Choroid plexus epithelial cell (primary cell): ENCODE measurements at regions not wholly inside any gene's neighbourhood (a gene's known extent, or its start where the extent isn't known, plus 50 kb on each side); places are given as distances from the start of the nearest gene placed in this dataset.

Experiments used
- DNase-seq: peaks from one replicate; pipeline ENCODE4 v3.0.0-alpha.2; 2010; ENCODE audit warnings: low read depth
- H3K4me3 ChIP-seq: 2 replicates; pipeline ENCODE4 v1.5.1; 2011; ENCODE audit warnings: low read depth, mild to moderate bottlenecking, control low read depth, low read length, moderate library complexity
- TF ChIP-seq, protein P1 (sequence below): conservative IDR thresholded peaks from 2 replicates; pipeline ENCODE4 v1.5.1; 2011; ENCODE audit warnings: low read depth, mild to moderate bottlenecking, control low read depth, inconsistent platforms, low read length, moderate library complexity

DNA sequence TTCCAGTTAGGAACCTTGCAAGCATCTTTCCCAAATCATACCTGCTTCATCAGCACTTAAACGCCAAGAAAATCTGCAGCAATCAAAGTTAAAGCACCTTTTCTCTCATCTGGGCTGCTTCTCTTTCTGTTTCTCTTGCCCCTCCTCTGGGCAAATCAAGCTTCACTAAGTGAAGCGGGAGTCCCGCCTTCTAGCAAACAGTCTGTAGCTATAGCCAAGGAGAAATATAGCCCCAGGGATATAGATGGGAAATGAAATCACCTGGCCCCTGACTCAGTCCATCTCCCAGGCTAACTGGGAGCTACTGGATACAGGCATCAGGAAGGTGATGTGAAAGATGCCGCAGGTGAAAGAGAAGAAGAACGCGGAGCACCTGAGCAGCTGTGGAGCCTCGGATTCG, 481.9 kb downstream of the C6orf118 start:
- no peak overlapping the region for H3K4me3 ChIP-seq
- DNase-seq: no peak
- TF ChIP-seq, protein P1, sequence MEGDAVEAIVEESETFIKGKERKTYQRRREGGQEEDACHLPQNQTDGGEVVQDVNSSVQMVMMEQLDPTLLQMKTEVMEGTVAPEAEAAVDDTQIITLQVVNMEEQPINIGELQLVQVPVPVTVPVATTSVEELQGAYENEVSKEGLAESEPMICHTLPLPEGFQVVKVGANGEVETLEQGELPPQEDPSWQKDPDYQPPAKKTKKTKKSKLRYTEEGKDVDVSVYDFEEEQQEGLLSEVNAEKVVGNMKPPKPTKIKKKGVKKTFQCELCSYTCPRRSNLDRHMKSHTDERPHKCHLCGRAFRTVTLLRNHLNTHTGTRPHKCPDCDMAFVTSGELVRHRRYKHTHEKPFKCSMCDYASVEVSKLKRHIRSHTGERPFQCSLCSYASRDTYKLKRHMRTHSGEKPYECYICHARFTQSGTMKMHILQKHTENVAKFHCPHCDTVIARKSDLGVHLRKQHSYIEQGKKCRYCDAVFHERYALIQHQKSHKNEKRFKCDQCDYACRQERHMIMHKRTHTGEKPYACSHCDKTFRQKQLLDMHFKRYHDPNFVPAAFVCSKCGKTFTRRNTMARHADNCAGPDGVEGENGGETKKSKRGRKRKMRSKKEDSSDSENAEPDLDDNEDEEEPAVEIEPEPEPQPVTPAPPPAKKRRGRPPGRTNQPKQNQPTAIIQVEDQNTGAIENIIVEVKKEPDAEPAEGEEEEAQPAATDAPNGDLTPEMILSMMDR: no peak

DNA sequence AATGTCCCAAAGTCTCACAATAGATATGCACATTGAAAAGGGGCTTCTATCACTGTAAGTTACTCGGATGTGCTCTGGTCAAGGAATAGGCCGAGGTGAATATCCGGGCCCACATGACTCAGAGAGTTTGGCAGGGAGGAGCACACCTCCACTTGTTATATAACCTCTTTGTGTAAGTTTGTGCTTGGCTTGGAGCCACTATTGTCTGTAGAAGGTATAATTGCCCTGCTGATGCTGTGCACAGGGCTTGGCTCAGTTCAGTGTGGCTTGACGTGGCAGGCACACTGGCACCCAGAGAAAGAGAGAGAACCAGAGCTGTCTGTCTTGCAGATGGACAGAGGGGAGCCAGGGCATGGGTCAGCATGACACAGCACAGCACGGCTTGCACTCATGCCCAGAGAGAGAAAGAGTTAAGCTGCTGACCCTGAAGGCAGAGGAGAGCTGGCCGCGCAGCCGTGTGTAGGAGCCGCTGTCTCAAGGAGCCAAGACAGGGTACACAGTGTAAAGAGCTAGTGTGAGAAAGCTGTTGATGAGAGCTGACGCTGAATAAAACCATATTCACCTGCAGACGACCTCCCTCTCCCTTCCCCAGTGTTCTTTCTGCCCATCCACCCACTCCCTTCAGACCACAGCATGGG, 482.5 kb downstream of the C6orf118 start:
- TF ChIP-seq, protein P1: no peak

DNA sequence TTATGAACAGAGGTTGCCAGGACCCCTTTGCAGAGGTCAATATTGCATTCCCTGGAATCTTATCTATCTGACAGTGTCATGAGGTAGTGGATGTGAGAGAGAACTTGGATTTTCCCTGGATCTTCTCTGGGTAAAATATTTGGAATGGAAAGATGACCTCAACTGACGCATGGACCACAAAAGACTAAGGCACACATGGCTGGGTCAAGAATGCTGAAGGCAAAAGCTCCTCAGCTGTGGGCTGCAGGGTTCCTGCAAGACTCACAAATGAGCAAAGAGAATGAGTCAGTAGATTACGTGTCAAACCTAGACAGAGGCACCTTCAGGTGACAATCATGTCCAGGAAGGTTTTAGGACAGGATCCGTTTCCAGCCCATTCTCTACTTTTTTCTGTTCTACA, 484.0 kb downstream of the C6orf118 start:
- TF ChIP-seq, protein P1: no peak
- no peak for DNase-seq
- H3K4me3 ChIP-seq: no peak overlapping the region

More for the DNA sequence above, 482.5 kb downstream of the C6orf118 start:
- DNase-seq: no peak
- no peak overlapping the region for H3K4me3 ChIP-seq

DNA sequence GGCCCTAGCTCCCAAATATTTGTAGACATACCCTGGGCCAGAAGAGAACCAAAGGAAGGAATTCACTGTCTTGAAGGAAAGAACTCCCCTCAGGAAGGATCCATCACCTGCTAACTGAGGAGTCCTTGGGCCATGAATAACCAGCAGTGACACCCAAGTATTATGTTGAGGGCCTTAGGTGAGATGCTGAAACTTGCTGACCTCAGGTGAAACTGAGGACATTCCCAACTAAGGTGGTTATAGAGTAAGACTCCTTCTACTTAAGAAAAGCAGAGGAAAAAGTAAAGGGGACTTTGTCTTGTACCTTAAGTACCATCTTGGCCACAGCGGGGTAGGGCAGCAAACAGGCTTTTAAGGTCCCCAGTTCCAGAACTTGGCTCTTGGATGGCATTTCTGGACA, 491.7 kb downstream of the C6orf118 start:
- H3K4me3 ChIP-seq: no peak overlapping the region
- no peak for DNase-seq

DNA sequence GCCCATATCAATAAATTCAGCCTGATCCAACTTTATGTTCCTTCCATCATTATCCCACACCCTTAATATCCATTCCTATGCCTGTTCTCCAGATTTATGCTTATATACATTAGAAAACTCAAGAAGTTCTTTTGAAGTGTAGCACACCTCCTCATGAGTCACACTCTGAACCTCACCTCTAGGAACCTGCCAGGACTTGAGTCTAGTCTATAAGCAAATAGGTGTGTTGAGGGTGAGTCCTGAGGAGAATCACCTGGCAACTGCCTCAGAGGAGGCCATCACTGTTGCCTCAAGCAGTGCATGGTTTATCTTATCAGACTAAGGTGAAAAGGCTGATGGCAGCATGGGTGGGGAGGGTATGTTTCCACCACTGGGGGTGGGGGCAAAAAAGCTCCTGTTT, 496.7 kb downstream of the C6orf118 start:
- TF ChIP-seq, protein P1: no peak
- DNase-seq: no peak
- no peak overlapping the region for H3K4me3 ChIP-seq

More for the DNA sequence above, 491.7 kb downstream of the C6orf118 start:
- TF ChIP-seq, protein P1: no peak

DNA sequence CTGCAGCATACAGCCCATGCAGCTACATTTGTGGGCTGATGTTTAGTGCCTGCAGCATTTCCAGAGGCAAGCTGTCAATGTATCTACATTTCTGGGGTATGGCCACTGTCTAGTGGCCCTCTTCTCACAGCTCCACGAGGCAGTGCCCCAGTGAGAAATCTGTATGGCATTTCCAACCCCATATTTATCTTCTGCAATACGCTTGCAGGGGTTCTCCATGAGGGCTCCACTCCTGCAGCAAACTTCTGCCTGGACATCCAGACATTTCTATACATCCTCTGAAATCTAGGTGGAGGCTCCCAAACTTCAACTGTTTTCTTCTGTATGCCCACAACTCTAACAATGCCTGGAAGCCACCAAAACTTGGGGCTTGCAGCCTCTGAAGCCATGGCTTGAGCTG, 502.3 kb downstream of the C6orf118 start:
- TF ChIP-seq, protein P1: no peak
- H3K4me3 ChIP-seq: no peak overlapping the region
- no peak for DNase-seq
